Gastrocnemius medialis (tissue), 4 donors: ENCODE measurements at regions not wholly inside any gene's neighbourhood (a gene's known extent, or its start where the extent isn't known, plus 50 kb on each side); places are given as distances from the start of the nearest gene placed in this dataset.

ENCODE experiments used
- POLR2A ChIP-seq, 2 donors: fragments of 450-650 bp; IDR thresholded peaks; one replicate each; pipeline ENCODE4 v1.6.1; 2017; ENCODE audit warnings: antibody characterized with exemption in 2 of 2, mild to moderate bottlenecking in 2 of 2, moderate library complexity in 2 of 2
- TF ChIP-seq, protein P1 (sequence below), 5 experiments: fragments of 450-650 bp in 3 of 5; fragments of 200-600 bp in 2 of 5; sonication (generic) in 2 of 5; IDR thresholded peaks in 4 of 5; conservative IDR thresholded peaks in 1 of 5; 1 replicate in 4 of 5; 2 replicates in 1 of 5; pipeline ENCODE4 v1.5.1; 2016 to 2019; ENCODE audit warnings: antibody characterized with exemption in 5 of 5, mild to moderate bottlenecking in 3 of 5, moderate library complexity in 3 of 5

DNA sequence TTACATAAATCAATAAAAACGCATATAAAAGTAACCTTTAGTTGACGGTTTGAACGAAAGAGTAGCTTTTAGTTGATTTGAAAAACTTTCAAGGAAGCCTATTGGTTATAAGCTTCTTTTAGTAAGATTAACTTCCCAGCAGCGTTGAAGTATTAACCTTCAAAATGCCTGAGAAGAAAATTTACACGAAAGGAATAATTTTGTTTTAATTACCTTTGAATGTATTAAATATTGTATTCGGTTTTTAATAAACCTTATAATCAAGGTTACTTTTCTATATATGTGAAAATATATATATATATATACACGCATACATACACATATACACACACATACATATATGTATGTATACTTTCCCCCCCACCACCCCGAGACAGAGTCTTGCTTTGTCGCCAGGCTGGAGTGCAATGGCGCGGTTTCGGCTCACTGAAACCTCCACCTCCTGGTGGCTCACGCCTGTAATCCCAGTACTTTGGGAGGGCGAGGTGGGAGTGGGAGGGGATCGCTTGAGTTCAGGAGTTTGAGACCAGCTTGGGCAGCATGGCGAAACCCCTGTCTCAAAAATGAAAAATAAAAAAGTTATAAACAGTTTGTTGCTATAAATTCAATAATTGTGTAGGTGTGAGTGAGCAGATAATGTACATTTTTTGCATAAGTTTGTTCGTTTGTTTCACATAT is 57.6 kb upstream of the EZH2 start:
- no peak for TF ChIP-seq POLR2A (IDR thresholded peaks at IDR 0.05)
- TF ChIP-seq, protein P1, sequence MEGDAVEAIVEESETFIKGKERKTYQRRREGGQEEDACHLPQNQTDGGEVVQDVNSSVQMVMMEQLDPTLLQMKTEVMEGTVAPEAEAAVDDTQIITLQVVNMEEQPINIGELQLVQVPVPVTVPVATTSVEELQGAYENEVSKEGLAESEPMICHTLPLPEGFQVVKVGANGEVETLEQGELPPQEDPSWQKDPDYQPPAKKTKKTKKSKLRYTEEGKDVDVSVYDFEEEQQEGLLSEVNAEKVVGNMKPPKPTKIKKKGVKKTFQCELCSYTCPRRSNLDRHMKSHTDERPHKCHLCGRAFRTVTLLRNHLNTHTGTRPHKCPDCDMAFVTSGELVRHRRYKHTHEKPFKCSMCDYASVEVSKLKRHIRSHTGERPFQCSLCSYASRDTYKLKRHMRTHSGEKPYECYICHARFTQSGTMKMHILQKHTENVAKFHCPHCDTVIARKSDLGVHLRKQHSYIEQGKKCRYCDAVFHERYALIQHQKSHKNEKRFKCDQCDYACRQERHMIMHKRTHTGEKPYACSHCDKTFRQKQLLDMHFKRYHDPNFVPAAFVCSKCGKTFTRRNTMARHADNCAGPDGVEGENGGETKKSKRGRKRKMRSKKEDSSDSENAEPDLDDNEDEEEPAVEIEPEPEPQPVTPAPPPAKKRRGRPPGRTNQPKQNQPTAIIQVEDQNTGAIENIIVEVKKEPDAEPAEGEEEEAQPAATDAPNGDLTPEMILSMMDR (IDR thresholded peaks at IDR 0.05 in 4 of 5, conservative IDR thresholded peaks at IDR 0.05 in 1 of 5), result peak; percentile 27 to 74 (median 47)
